ENCODE measurements at regions not wholly inside any gene's neighbourhood (a gene's known extent, or its start where the extent isn't known, plus 50 kb on each side); places are given as distances from the start of the nearest gene placed in this dataset.

- H3K27ac ChIP-seq (ENCODE audit: low read depth in 1 of 2, low read length in 2 of 2): no peak overlapping the region
- WGBS, 2 donors: 47 to 58% methylated on average over 3 of the region's 3 CpGs
- intact Hi-C loops (cut with DNase I): no loop called here
- H3K4me1 ChIP-seq (ENCODE audit: control insufficient read depth in 1 of 2, insufficient read depth in 2 of 2, low read length in 2 of 2): peaks cover 0 to 2% of the 10 kb centered on the region in 2 donors
- H3K27me3 ChIP-seq (ENCODE audit: control insufficient read depth in 1 of 2, insufficient read depth in 2 of 2, low read length in 1 of 2): no peaks in the 10 kb centered on the region
- no peaks in the 10 kb centered on the region for H3K9me3 ChIP-seq (ENCODE audit: control insufficient read depth, low read length)
- no peak overlapping the region for H3K4me3 ChIP-seq (ENCODE audit: low read length in 2 of 2)
- DNase-seq: no peak
- no peak for ATAC-seq (ENCODE audit: low FRiP score)
- H3K36me3 ChIP-seq (ENCODE audit: control insufficient read depth in 1 of 2, insufficient read depth in 2 of 2, low read length in 1 of 2): no peaks in the 10 kb centered on the region
These were observed 53.7 kb upstream of the SMIM15 start for GRCh38 chr5:61215996-61216395.

- H3K4me3 ChIP-seq (ENCODE audit: low read length in 2 of 2): no peak overlapping the region
- H3K27me3 ChIP-seq (ENCODE audit: control insufficient read depth in 1 of 2, insufficient read depth in 2 of 2, low read length in 1 of 2): no peaks in the 10 kb centered on the region
- ATAC-seq (ENCODE audit: low FRiP score) (no peak), DNase-seq (no peak)
- no peak overlapping the region for H3K27ac ChIP-seq (ENCODE audit: low read depth in 1 of 2, low read length in 2 of 2)
- 69 to 72% methylated on average over 2 of the region's 2 CpGs for WGBS, 2 donors
- H3K4me1 ChIP-seq (ENCODE audit: control insufficient read depth in 1 of 2, insufficient read depth in 2 of 2, low read length in 2 of 2): peaks cover 0 to 2% of the 10 kb centered on the region in 2 donors
- intact Hi-C loops (cut with DNase I): no loop called here
- H3K9me3 ChIP-seq (ENCODE audit: control insufficient read depth, low read length): no peaks in the 10 kb centered on the region
- no peaks in the 10 kb centered on the region for H3K36me3 ChIP-seq (ENCODE audit: control insufficient read depth in 1 of 2, insufficient read depth in 2 of 2, low read length in 1 of 2)
These were observed 54.5 kb upstream of the SMIM15 start for GRCh38 chr5:61216741-61217140.

GRCh38 chr5:61217214-61217613 lies 54.9 kb upstream of the SMIM15 start:
- no peaks in the 10 kb centered on the region for H3K27me3 ChIP-seq (ENCODE audit: control insufficient read depth in 1 of 2, insufficient read depth in 2 of 2, low read length in 1 of 2)
- ATAC-seq (ENCODE audit: low FRiP score) (no peak), DNase-seq (no peak)
- H3K4me1 ChIP-seq (ENCODE audit: control insufficient read depth in 1 of 2, insufficient read depth in 2 of 2, low read length in 2 of 2): peaks cover 0 to 2% of the 10 kb centered on the region in 2 donors
- intact Hi-C loops (cut with DNase I): no loop called here
- WGBS, 2 donors: 48 to 62% methylated on average over 3 of the region's 3 CpGs
- H3K27ac ChIP-seq (ENCODE audit: low read depth in 1 of 2, low read length in 2 of 2): no peak overlapping the region
- H3K36me3 ChIP-seq (ENCODE audit: control insufficient read depth in 1 of 2, insufficient read depth in 2 of 2, low read length in 1 of 2): no peaks in the 10 kb centered on the region
- no peaks in the 10 kb centered on the region for H3K9me3 ChIP-seq (ENCODE audit: control insufficient read depth, low read length)
- H3K4me3 ChIP-seq (ENCODE audit: low read length in 2 of 2): no peak overlapping the region

DNA sequence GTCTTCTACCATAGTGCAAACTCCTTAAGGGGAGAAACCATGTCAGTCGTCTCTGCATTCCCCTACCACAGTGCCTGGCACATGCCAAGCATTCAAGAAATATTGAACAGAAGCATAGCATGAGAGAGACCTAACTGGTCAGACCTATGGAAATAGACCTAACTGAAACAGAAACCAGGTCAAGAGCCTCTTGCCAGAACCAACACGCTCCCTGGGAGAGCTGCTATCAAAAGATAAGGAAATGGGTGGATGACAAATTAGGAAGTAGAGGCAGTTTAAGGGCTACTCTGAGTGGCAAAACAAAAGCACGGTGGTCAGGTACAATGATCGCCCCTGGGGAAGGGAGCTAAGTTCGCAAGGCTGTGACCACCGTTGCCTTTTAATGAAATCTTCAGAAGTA lies 66.0 kb upstream of the SMIM15 start:
- no peak for ATAC-seq (ENCODE audit: low FRiP score)
- Histone ChIP-seq H3K4me3 (ENCODE audit: low read length in 2 of 2) (no peak overlapping the region), H3K9me3 (ENCODE audit: control insufficient read depth, low read length) (no peaks in the 10 kb centered on the region), H3K27ac (ENCODE audit: low read depth in 1 of 2, low read length in 2 of 2) (no peak overlapping the region), H3K4me1 (ENCODE audit: control insufficient read depth in 1 of 2, insufficient read depth in 2 of 2, low read length in 2 of 2) (no peaks in the 10 kb centered on the region), H3K27me3 (ENCODE audit: control insufficient read depth in 1 of 2, insufficient read depth in 2 of 2, low read length in 1 of 2) (no peaks in the 10 kb centered on the region), H3K36me3 (ENCODE audit: control insufficient read depth in 1 of 2, insufficient read depth in 2 of 2, low read length in 1 of 2) (no peaks in the 10 kb centered on the region)
- DNase-seq: no peak
- intact Hi-C loops (cut with DNase I): no loop called here
- 27 to 32% methylated on average over 6 of the region's 6 CpGs for WGBS, 2 donors

- no peak for ATAC-seq (ENCODE audit: low FRiP score)
- Histone ChIP-seq H3K4me3 (ENCODE audit: low read length in 2 of 2) (no peak overlapping the region), H3K36me3 (ENCODE audit: control insufficient read depth in 1 of 2, insufficient read depth in 2 of 2, low read length in 1 of 2) (no peaks in the 10 kb centered on the region), H3K4me1 (ENCODE audit: control insufficient read depth in 1 of 2, insufficient read depth in 2 of 2, low read length in 2 of 2) (no peaks in the 10 kb centered on the region), H3K27ac (ENCODE audit: low read depth in 1 of 2, low read length in 2 of 2) (no peak overlapping the region), H3K9me3 (ENCODE audit: control insufficient read depth, low read length) (no peaks in the 10 kb centered on the region), H3K27me3 (ENCODE audit: control insufficient read depth in 1 of 2, insufficient read depth in 2 of 2, low read length in 1 of 2) (no peaks in the 10 kb centered on the region)
- intact Hi-C loops (cut with DNase I): no loop called here
- DNase-seq: no peak
- WGBS, 2 donors: 42 to 47% methylated on average over 12 of the region's 12 CpGs
These were observed 66.5 kb upstream of the SMIM15 start for GRCh38 chr5:61228691-61229280.

DNA sequence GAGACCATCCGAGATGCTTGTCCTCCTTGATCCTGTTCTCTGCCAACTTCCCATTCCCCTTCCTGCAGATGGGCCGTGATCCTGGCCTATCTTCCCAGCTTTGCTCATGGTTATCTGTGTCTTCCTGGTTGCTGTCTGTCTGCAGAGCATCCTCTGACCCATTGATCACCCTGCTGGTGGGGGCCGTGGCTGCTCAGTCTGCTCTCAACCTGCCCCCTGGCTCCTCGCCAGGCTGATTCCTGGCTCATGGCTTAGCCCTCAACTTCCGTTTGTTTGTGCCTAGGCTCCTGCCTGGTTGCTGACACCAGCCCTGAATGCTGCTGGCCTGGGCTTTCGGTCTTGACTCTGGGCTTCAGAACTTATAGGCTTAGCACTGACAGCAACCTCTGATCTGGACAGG lies 67.1 kb upstream of the SMIM15 start:
- no peak for ATAC-seq (ENCODE audit: low FRiP score)
- no peak overlapping the region for H3K4me3 ChIP-seq (ENCODE audit: low read length in 2 of 2)
- H3K4me1 ChIP-seq (ENCODE audit: control insufficient read depth in 1 of 2, insufficient read depth in 2 of 2, low read length in 2 of 2): no peaks in the 10 kb centered on the region
- H3K9me3 ChIP-seq (ENCODE audit: control insufficient read depth, low read length): no peaks in the 10 kb centered on the region
- H3K27ac ChIP-seq (ENCODE audit: low read depth in 1 of 2, low read length in 2 of 2): no peak overlapping the region
- H3K27me3 ChIP-seq (ENCODE audit: control insufficient read depth in 1 of 2, insufficient read depth in 2 of 2, low read length in 1 of 2): no peaks in the 10 kb centered on the region
- intact Hi-C loops (cut with DNase I): no loop called here
- H3K36me3 ChIP-seq (ENCODE audit: control insufficient read depth in 1 of 2, insufficient read depth in 2 of 2, low read length in 1 of 2): no peaks in the 10 kb centered on the region
- no peak for DNase-seq
- 44 to 57% methylated on average over 6 of the region's 6 CpGs for WGBS, 2 donors

- H3K27ac ChIP-seq (ENCODE audit: low read depth in 1 of 2, low read length in 2 of 2): no peak overlapping the region
- no peaks in the 10 kb centered on the region for H3K27me3 ChIP-seq (ENCODE audit: control insufficient read depth in 1 of 2, insufficient read depth in 2 of 2, low read length in 1 of 2)
- WGBS, 2 donors: 93 to 97% methylated on average over 3 of the region's 3 CpGs
- no peaks in the 10 kb centered on the region for H3K9me3 ChIP-seq (ENCODE audit: control insufficient read depth, low read length)
- DNase-seq (no peak), ATAC-seq (ENCODE audit: low FRiP score) (no peak)
- no peaks in the 10 kb centered on the region for H3K4me1 ChIP-seq (ENCODE audit: control insufficient read depth in 1 of 2, insufficient read depth in 2 of 2, low read length in 2 of 2)
- intact Hi-C loops (cut with DNase I): no loop called here
- no peak overlapping the region for H3K4me3 ChIP-seq (ENCODE audit: low read length in 2 of 2)
- no peaks in the 10 kb centered on the region for H3K36me3 ChIP-seq (ENCODE audit: control insufficient read depth in 1 of 2, insufficient read depth in 2 of 2, low read length in 1 of 2)
These were observed 68.2 kb upstream of the SMIM15 start for GRCh38 chr5:61230492-61230891.

GRCh38 chr5:61231813-61232212 lies 69.5 kb upstream of the SMIM15 start:
- H3K9me3 ChIP-seq (ENCODE audit: control insufficient read depth, low read length): no peaks in the 10 kb centered on the region
- no peak for DNase-seq
- no peak overlapping the region for H3K4me3 ChIP-seq (ENCODE audit: low read length in 2 of 2)
- no peaks in the 10 kb centered on the region for H3K36me3 ChIP-seq (ENCODE audit: control insufficient read depth in 1 of 2, insufficient read depth in 2 of 2, low read length in 1 of 2)
- no peak for ATAC-seq (ENCODE audit: low FRiP score)
- intact Hi-C loops (cut with DNase I): no loop called here
- no peaks in the 10 kb centered on the region for H3K4me1 ChIP-seq (ENCODE audit: control insufficient read depth in 1 of 2, insufficient read depth in 2 of 2, low read length in 2 of 2)
- H3K27ac ChIP-seq (ENCODE audit: low read depth in 1 of 2, low read length in 2 of 2): no peak overlapping the region
- no peaks in the 10 kb centered on the region for H3K27me3 ChIP-seq (ENCODE audit: control insufficient read depth in 1 of 2, insufficient read depth in 2 of 2, low read length in 1 of 2)

DNA sequence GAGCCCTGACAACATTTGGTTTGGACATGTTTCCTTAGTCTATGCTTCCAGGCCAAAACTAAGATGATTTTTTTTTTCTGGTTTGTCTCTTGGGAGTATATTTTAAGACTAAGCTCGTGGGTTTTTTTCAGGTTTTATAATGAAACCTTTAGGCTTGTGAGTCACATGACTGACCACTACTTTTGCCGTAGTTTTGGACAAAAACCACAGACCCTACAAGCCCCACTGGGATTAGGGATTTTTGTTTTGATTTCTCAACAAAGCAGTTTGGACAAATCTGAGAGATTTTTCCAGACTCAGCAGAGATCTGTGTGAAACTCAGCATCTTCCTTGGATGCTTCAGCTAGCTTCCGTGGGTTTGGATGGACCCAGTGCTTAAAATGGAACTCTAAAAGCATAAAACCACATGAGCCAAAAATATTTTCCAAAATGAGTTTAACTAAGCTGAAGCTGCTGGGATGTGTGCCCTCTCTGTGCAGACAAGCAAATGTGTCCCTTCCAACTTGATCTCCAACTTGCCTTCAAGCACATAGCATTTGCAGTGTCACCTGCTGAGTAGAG lies 70.3 kb upstream of the SMIM15 start:
- Histone ChIP-seq H3K4me1 (ENCODE audit: control insufficient read depth in 1 of 2, insufficient read depth in 2 of 2, low read length in 2 of 2) (no peaks in the 10 kb centered on the region), H3K4me3 (ENCODE audit: low read length in 2 of 2) (no peak overlapping the region), H3K9me3 (ENCODE audit: control insufficient read depth, low read length) (no peaks in the 10 kb centered on the region), H3K27ac (ENCODE audit: low read depth in 1 of 2, low read length in 2 of 2) (no peak overlapping the region), H3K36me3 (ENCODE audit: control insufficient read depth in 1 of 2, insufficient read depth in 2 of 2, low read length in 1 of 2) (no peaks in the 10 kb centered on the region), H3K27me3 (ENCODE audit: control insufficient read depth in 1 of 2, insufficient read depth in 2 of 2, low read length in 1 of 2) (no peaks in the 10 kb centered on the region)
- DNase-seq: no peak
- intact Hi-C loops (cut with DNase I): no loop called here
- 4 to 8% methylated on average over 3 of the region's 3 CpGs for WGBS, 2 donors
- ATAC-seq (ENCODE audit: low FRiP score): no peak

All from aorta (tissue), 5 donors.